GM10266 (cell line): ENCODE measurements at regions not wholly inside any gene's neighbourhood (a gene's known extent, or its start where the extent isn't known, plus 50 kb on each side); places are given as distances from the start of the nearest gene placed in this dataset.
"Not testable (repeated sequence)": the region's sequence is repeated elsewhere in the genome, so short reads cannot be mapped to it uniquely, and the experiment has no call there.

ENCODE experiments used
- DNase-seq: peaks from one replicate; pipeline ENCODE4 v3.0.0; 2012; ENCODE audit errors: extremely low spot score
- TF ChIP-seq, protein P1 (sequence below): IDR thresholded peaks from 2 replicates; pipeline ENCODE4 v1.5.1; 2012; ENCODE audit warnings: mild to moderate bottlenecking, low read depth; ENCODE audit not compliant: control insufficient read depth, insufficient read depth; ENCODE audit errors: missing control alignments

GRCh38 chr5:163870441-163870840 lies 365.0 kb downstream of the MAT2B start:
- no peak for DNase-seq
- TF ChIP-seq, protein P1, sequence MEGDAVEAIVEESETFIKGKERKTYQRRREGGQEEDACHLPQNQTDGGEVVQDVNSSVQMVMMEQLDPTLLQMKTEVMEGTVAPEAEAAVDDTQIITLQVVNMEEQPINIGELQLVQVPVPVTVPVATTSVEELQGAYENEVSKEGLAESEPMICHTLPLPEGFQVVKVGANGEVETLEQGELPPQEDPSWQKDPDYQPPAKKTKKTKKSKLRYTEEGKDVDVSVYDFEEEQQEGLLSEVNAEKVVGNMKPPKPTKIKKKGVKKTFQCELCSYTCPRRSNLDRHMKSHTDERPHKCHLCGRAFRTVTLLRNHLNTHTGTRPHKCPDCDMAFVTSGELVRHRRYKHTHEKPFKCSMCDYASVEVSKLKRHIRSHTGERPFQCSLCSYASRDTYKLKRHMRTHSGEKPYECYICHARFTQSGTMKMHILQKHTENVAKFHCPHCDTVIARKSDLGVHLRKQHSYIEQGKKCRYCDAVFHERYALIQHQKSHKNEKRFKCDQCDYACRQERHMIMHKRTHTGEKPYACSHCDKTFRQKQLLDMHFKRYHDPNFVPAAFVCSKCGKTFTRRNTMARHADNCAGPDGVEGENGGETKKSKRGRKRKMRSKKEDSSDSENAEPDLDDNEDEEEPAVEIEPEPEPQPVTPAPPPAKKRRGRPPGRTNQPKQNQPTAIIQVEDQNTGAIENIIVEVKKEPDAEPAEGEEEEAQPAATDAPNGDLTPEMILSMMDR: no peak

DNA sequence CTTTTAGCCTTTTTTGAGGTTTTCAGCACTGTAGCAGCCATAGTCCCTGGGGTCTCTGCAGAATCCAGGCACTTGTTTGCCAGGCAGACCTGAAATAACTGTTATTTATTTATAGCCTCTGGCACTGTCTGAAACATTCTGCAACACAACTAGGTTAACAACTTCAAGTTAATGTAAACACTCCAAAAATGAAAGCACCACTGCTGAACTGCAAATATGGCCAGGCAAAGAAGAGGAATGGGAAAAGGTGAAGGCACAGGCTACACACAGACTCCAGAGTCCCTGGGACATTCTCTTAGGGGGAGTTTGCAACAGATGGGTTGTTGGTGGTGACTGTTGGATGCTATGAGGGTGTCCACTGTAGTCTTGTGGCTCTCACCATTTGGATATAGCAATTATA lies 369.0 kb downstream of the MAT2B start:
- TF ChIP-seq, protein P1: no peak
- no peak for DNase-seq

- DNase-seq: not testable (repeated sequence)
Observed at GRCh38 chr5:163874912-163875311, 369.5 kb downstream of the MAT2B start.

- DNase-seq: no peak
- TF ChIP-seq, protein P1: no peak
Observed at GRCh38 chr5:163877865-163878264, 372.4 kb downstream of the MAT2B start.

DNA sequence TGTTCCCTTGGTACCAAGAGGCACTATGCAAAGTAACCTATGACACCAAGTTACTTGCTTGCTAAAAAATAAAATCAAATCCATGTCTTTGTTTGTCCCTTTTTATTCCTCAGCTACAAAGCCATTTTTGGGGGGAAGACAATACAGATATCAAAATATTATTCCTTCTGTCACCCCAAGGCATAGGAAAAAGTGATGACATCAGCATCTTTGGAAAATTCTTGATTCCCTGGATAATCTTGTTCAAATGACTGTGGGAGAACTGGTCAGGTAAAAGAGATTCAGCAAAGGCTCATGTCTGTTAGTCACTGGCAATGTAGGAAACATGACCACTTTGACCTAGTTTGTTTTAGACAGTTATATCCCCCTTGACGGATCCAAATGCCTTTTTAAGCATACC lies 373.1 kb downstream of the MAT2B start:
- no peak for DNase-seq
- TF ChIP-seq, protein P1: no peak

DNA sequence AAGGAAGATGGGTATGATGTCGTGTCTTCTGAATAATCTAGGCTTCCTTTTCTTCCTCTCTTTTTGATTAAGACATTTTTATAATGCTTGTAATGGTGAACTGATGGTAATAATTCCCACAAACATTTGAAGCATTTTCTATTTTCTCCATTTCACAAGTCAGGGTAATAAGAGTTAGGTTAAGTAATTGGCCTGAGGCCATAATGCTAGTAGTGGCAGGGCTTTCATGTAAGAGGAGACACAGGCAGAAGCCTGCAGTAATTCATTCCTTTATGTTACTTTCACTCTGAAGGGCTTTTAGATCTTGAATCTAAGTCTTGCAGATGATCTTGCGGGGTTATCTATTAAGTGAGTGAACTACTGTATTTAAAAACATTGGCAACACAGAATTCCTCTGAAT lies 374.9 kb downstream of the MAT2B start:
- DNase-seq: no peak
- TF ChIP-seq, protein P1: no peak

- no peak for DNase-seq
- TF ChIP-seq, protein P1: no peak
Observed at GRCh38 chr5:163885117-163885516, 379.7 kb downstream of the MAT2B start.

- TF ChIP-seq, protein P1: no peak
- DNase-seq: no peak
Observed at GRCh38 chr5:163887854-163888253, 382.4 kb downstream of the MAT2B start.
